Osteocyte (in vitro differentiated cells): ENCODE measurements at regions not wholly inside any gene's neighbourhood (a gene's known extent, or its start where the extent isn't known, plus 50 kb on each side); places are given as distances from the start of the nearest gene placed in this dataset.

ENCODE experiments used
- DNase-seq: peaks from one replicate; pipeline ENCODE4 v3.0.0; 2021; ENCODE audit warnings: mixed read lengths; ENCODE audit not compliant: unreplicated experiment; ENCODE audit errors: extremely low spot score
- H3K27ac Mint-ChIP-seq: one replicate; pipeline ENCODE4 v1.8.0; 2021; ENCODE audit warnings: mild to moderate bottlenecking, mixed read lengths; ENCODE audit not compliant: unreplicated experiment
- H3K27me3 Mint-ChIP-seq: one replicate; pipeline ENCODE4 v1.8.0; 2021; ENCODE audit warnings: mixed read lengths; ENCODE audit not compliant: unreplicated experiment
- H3K36me3 Mint-ChIP-seq: one replicate; pipeline ENCODE4 v1.8.0; 2021; ENCODE audit warnings: mixed read lengths; ENCODE audit not compliant: unreplicated experiment
- H3K4me1 Mint-ChIP-seq: one replicate; pipeline ENCODE4 v1.8.0; 2021; ENCODE audit warnings: mixed read lengths; ENCODE audit not compliant: unreplicated experiment
- H3K4me3 Mint-ChIP-seq: one replicate; pipeline ENCODE4 v1.8.0; 2021; ENCODE audit warnings: mild to moderate bottlenecking, moderate library complexity, mixed read lengths; ENCODE audit not compliant: unreplicated experiment
- H3K9me3 Mint-ChIP-seq: one replicate; pipeline ENCODE4 v1.8.0; 2021; ENCODE audit warnings: mixed read lengths; ENCODE audit not compliant: unreplicated experiment
- CTCF ChIP-seq: fragments of 200-600 bp; sonication (generic); IDR thresholded peaks from 2 replicates; pipeline ENCODE4 v1.5.0; 2021; ENCODE audit warnings: antibody characterized with exemption, mild to moderate bottlenecking, moderate library complexity

DNA sequence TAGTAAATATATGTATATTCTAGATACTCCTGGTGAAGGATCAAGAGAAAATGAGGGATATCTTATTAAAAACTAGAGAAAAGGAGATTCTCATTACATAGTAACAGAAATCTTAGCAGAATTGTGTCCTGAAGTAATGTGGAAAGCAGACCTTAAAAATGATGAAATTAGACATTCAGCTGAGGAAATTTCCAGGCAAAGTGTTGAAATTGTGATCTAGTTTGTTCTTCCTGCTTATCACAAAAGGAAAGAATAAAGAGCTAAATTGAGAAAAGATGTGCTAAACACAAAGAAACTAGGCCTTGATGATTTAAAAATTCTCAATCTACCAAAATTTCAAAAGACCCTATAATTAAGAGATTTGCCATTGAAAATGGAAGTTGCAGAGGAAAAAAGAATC lies 362.6 kb upstream of the PLSCR5 start:
- H3K27me3 Mint-ChIP-seq, result no peaks in the 10 kb centered on the region
- peaks cover 22% of the 10 kb centered on the region for H3K4me1 Mint-ChIP-seq
- H3K36me3 Mint-ChIP-seq, result no peaks in the 10 kb centered on the region
- H3K27ac Mint-ChIP-seq, result peak overlapping the region; percentile 61
- H3K9me3 Mint-ChIP-seq, result peaks cover 14% of the 10 kb centered on the region
- H3K4me3 Mint-ChIP-seq, result no peak overlapping the region
- DNase-seq, result no peak
- no peak for TF ChIP-seq CTCF

GRCh38 chr3:146966124-146966523 lies 361.0 kb upstream of the PLSCR5 start:
- no peak for DNase-seq
- Mint-ChIP-seq H3K27me3 (no peaks in the 10 kb centered on the region), H3K4me3 (no peak overlapping the region), H3K36me3 (no peaks in the 10 kb centered on the region), H3K27ac (no peak overlapping the region), H3K9me3 (peaks cover 14% of the 10 kb centered on the region), H3K4me1 (peaks cover 22% of the 10 kb centered on the region)
- TF ChIP-seq CTCF, result no peak

GRCh38 chr3:146953511-146953981 lies 348.4 kb upstream of the PLSCR5 start:
- Mint-ChIP-seq H3K4me1 (peaks cover 7% of the 10 kb centered on the region), H3K9me3 (peaks cover 7% of the 10 kb centered on the region), H3K27ac (peak overlapping the region; percentile 24), H3K36me3 (no peaks in the 10 kb centered on the region), H3K4me3 (no peak overlapping the region), H3K27me3 (no peaks in the 10 kb centered on the region)
- TF ChIP-seq CTCF, result no peak
- no peak for DNase-seq

GRCh38 chr3:146948985-146949384 lies 343.8 kb upstream of the PLSCR5 start:
- H3K27ac Mint-ChIP-seq, result no peak overlapping the region
- peaks cover 7% of the 10 kb centered on the region for H3K9me3 Mint-ChIP-seq
- H3K4me1 Mint-ChIP-seq, result peaks cover 7% of the 10 kb centered on the region
- no peaks in the 10 kb centered on the region for H3K27me3 Mint-ChIP-seq
- TF ChIP-seq CTCF, result no peak
- H3K36me3 Mint-ChIP-seq, result no peaks in the 10 kb centered on the region
- no peak for DNase-seq
- no peak overlapping the region for H3K4me3 Mint-ChIP-seq

DNA sequence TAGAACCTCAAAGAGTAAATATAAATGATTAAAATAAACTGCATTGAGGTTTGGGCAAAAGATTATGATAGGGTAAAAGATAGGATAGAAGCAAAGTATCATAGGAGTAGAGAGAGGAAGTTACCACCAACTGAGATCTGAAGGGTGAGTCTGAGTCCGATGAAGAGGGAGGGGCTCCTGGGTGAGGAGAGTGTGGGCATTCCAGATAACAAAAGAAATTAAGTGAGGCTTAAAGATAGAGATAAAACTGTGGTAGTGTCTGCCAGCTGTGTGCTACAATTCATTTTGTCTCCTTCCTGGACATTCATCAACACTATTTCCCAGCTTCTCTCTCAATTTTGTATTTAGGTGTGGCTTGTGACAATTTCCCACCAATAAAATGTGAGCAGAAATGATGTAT lies 343.0 kb upstream of the PLSCR5 start:
- Mint-ChIP-seq H3K27ac (no peak overlapping the region), H3K36me3 (no peaks in the 10 kb centered on the region), H3K4me1 (peaks cover under 1% of the 10 kb centered on the region), H3K4me3 (no peak overlapping the region), H3K9me3 (peaks cover 7% of the 10 kb centered on the region), H3K27me3 (no peaks in the 10 kb centered on the region)
- no peak for TF ChIP-seq CTCF
- DNase-seq, result no peak
